ENCODE measurements at regions not wholly inside any gene's neighbourhood (a gene's known extent, or its start where the extent isn't known, plus 50 kb on each side); places are given as distances from the start of the nearest gene placed in this dataset.

GRCh38 chrX:39705290-39705689 lies 392.5 kb downstream of the BCOR start:
- peak; percentile 84 for DNase-seq (ENCODE audit: low spot score)

- no peak for DNase-seq (ENCODE audit: low spot score)
Observed at GRCh38 chrX:39709364-39709763, 388.4 kb downstream of the BCOR start.

- DNase-seq (ENCODE audit: low spot score) = no peak
Observed at GRCh38 chrX:39709812-39710211, 387.9 kb downstream of the BCOR start.

GRCh38 chrX:39710776-39711175 lies 387.0 kb downstream of the BCOR start:
- no peak for DNase-seq (ENCODE audit: low spot score)

- DNase-seq (ENCODE audit: low spot score) = no peak
Observed at GRCh38 chrX:39714471-39714870, 383.3 kb downstream of the BCOR start.

- DNase-seq (ENCODE audit: low spot score) = no peak
Observed at GRCh38 chrX:39716401-39716800, 381.4 kb downstream of the BCOR start.

GRCh38 chrX:39716802-39717540 lies 380.8 kb downstream of the BCOR start:
- DNase-seq (ENCODE audit: low spot score) = no peak

- no peak for DNase-seq (ENCODE audit: low spot score)
Observed at GRCh38 chrX:39718981-39719380, 378.8 kb downstream of the BCOR start.

- DNase-seq (ENCODE audit: low spot score) = no peak
Observed at GRCh38 chrX:39720945-39721344, 376.8 kb downstream of the BCOR start.

GRCh38 chrX:39721566-39722279 lies 376.0 kb downstream of the BCOR start:
- DNase-seq (ENCODE audit: low spot score) = no peak

- no peak for DNase-seq (ENCODE audit: low spot score)
Observed at GRCh38 chrX:39724544-39724943, 373.2 kb downstream of the BCOR start.

- no peak for DNase-seq (ENCODE audit: low spot score)
Observed at GRCh38 chrX:39725114-39725513, 372.6 kb downstream of the BCOR start.

GRCh38 chrX:39725928-39726619 lies 371.7 kb downstream of the BCOR start:
- DNase-seq (ENCODE audit: low spot score) = peak; percentile 78

GRCh38 chrX:39726771-39727170 lies 371.0 kb downstream of the BCOR start:
- DNase-seq (ENCODE audit: low spot score) = peak; percentile 52

- no peak for DNase-seq (ENCODE audit: low spot score)
Observed at GRCh38 chrX:39728025-39728424, 369.7 kb downstream of the BCOR start.

GRCh38 chrX:39728852-39729598 lies 368.7 kb downstream of the BCOR start:
- DNase-seq (ENCODE audit: low spot score) = no peak

- peak; percentile 26 for DNase-seq (ENCODE audit: low spot score)
Observed at GRCh38 chrX:39729981-39730661, 367.6 kb downstream of the BCOR start.

GRCh38 chrX:39730662-39731329 lies 367.0 kb downstream of the BCOR start:
- DNase-seq (ENCODE audit: low spot score) = peak; percentile 75

GRCh38 chrX:39731330-39731667 lies 366.5 kb downstream of the BCOR start:
- DNase-seq (ENCODE audit: low spot score) = no peak

- no peak for DNase-seq (ENCODE audit: low spot score)
Observed at GRCh38 chrX:39731735-39732134, 366.0 kb downstream of the BCOR start.

- DNase-seq (ENCODE audit: low spot score) = no peak
Observed at GRCh38 chrX:39733745-39734144, 364.0 kb downstream of the BCOR start.
